GM18499 (cell line): ENCODE measurements at regions not wholly inside any gene's neighbourhood (a gene's known extent, or its start where the extent isn't known, plus 50 kb on each side); places are given as distances from the start of the nearest gene placed in this dataset.
"Not testable (repeated sequence)": the region's sequence is repeated elsewhere in the genome, so short reads cannot be mapped to it uniquely, and the experiment has no call there.

Experiments
- ATAC-seq: cut with Tn5 transposase; IDR thresholded peaks from one replicate; pipeline ENCODE4 v1.9.1; 2021; ENCODE audit warnings: moderate number of reproducible peaks; ENCODE audit not compliant: insufficient read depth, unreplicated experiment

GRCh38 chr18:39186008-39186407 is 1620.4 kb upstream of the CELF4 start:
- no peak for ATAC-seq

GRCh38 chr18:39184176-39184575 is 1618.6 kb upstream of the CELF4 start:
- ATAC-seq = no peak

GRCh38 chr18:39178166-39178565 is 1612.6 kb upstream of the CELF4 start:
- no peak for ATAC-seq

GRCh38 chr18:39172695-39173421 is 1607.3 kb upstream of the CELF4 start:
- ATAC-seq = no peak

GRCh38 chr18:39168723-39169122 is 1603.1 kb upstream of the CELF4 start:
- no peak for ATAC-seq

- no peak for ATAC-seq
Measured at GRCh38 chr18:39167990-39168389, 1602.4 kb upstream of the CELF4 start.

GRCh38 chr18:39166776-39167175 is 1601.2 kb upstream of the CELF4 start:
- no peak for ATAC-seq

- no peak for ATAC-seq
Measured at GRCh38 chr18:39162013-39162827, 1596.6 kb upstream of the CELF4 start.

- ATAC-seq = no peak
Measured at GRCh38 chr18:39149211-39149806, 1583.7 kb upstream of the CELF4 start.

GRCh38 chr18:39134255-39134654 is 1568.7 kb upstream of the CELF4 start:
- no peak for ATAC-seq

- ATAC-seq = not testable (repeated sequence)
Measured at GRCh38 chr18:39127538-39127937, 1561.9 kb upstream of the CELF4 start.

- no peak for ATAC-seq
Measured at GRCh38 chr18:39113790-39114189, 1548.2 kb upstream of the CELF4 start.

- ATAC-seq = no peak
Measured at GRCh38 chr18:39105104-39105503, 1539.5 kb upstream of the CELF4 start.

GRCh38 chr18:39072970-39073369 is 1507.4 kb upstream of the CELF4 start:
- ATAC-seq = no peak

- no peak for ATAC-seq
Measured at GRCh38 chr18:39062426-39062825, 1496.8 kb upstream of the CELF4 start.

- ATAC-seq = no peak
Measured at GRCh38 chr18:39058386-39059000, 1492.9 kb upstream of the CELF4 start.

GRCh38 chr18:39057423-39058064 is 1491.9 kb upstream of the CELF4 start:
- no peak for ATAC-seq

GRCh38 chr18:39053571-39053970 is 1488.0 kb upstream of the CELF4 start:
- no peak for ATAC-seq

GRCh38 chr18:39051013-39051412 is 1485.4 kb upstream of the CELF4 start:
- ATAC-seq = no peak

- ATAC-seq = no peak
Measured at GRCh38 chr18:39039813-39040212, 1474.2 kb upstream of the CELF4 start.
